ENCODE measurements at regions not wholly inside any gene's neighbourhood (a gene's known extent, or its start where the extent isn't known, plus 50 kb on each side); places are given as distances from the start of the nearest gene placed in this dataset.

DNA sequence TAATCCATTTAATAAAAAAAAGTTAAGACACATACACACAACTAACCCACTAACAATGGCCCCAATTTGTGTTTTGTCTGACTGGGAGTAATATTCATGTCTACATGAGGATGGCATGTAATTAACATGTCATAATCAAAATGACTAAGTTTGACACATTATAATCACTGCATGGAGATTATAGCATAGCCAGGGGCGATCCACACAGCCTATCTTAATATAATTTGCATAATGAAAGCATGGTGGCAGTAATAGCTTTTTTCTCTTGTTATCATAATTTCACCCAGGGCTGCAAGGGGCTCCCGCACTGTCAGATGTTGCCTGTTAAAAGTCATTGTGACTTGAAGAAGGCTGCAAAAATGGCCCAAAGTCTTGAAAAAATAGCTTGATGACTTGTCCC lies 243.7 kb downstream of the SMAD2 start:
- H3K36me3 ChIP-seq (ENCODE audit: low read depth): no peaks in the 10 kb centered on the region
- intact Hi-C loops (cut with micrococcal nuclease; ENCODE audit: unreplicated experiment): no loop called here

DNA sequence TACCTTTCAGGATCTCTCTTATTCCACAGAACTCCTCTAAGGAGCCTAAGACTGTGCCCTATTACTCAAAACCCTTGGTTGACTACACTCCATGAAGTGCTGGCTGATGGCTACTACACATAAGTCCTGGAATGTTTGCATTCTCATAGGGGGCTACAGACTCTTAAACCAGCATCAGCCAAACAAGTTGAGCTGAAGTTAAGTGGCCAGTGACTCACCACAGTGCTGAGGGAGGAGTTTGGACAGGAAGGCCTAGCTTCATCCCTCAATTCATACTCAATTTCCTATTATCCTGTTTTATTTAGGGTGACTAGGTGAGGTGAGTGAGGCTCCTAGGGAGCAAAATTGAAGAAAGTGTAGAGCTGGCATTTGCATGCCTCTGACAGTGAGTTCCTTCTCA lies 246.7 kb downstream of the SMAD2 start:
- no peak overlapping the region for H3K4me2 ChIP-seq
- H2AFZ ChIP-seq: no peak overlapping the region
- no peak for TF ChIP-seq EZH2 (IDR thresholded peaks at IDR 0.05; ENCODE audit: low read depth)
- no peak for TF ChIP-seq CTCF (conservative IDR thresholded peaks at IDR 0.05)
- H3K4me3 ChIP-seq: no peak overlapping the region
- intact Hi-C loops (cut with micrococcal nuclease; ENCODE audit: unreplicated experiment): no loop called here
- peaks cover 30% of the 10 kb centered on the region for H3K27me3 ChIP-seq (ENCODE audit: insufficient read depth, low read depth)
- POLR2A ChIA-PET (ENCODE audit: unreplicated experiment): no interaction called here
- H3K9me2 ChIP-seq (ENCODE audit: insufficient read depth): no peaks in the 10 kb centered on the region
- CTCF ChIA-PET: no interaction called here
- no peak overlapping the region for H3K27ac ChIP-seq
- BruUV-seq (replicated peaks): no TSS peak
- H4K20me1 ChIP-seq (ENCODE audit: insufficient read depth): no peaks in the 10 kb centered on the region
- H3K79me2 ChIP-seq (ENCODE audit: low read depth): no peaks in the 10 kb centered on the region
- H3K9me3 ChIP-seq (ENCODE audit: insufficient read depth, low read depth): no peaks in the 10 kb centered on the region
- no peak for DNase-seq
- no peaks in the 10 kb centered on the region for H3F3A ChIP-seq (ENCODE audit: insufficient read depth, low read depth)
- no peaks in the 10 kb centered on the region for H3K36me3 ChIP-seq (ENCODE audit: low read depth)
- H3K4me1 ChIP-seq (replicated peaks; ENCODE audit: insufficient read depth): no peaks in the 10 kb centered on the region

More for the DNA sequence above, 243.7 kb downstream of the SMAD2 start:
- ChIA-PET POLR2A (ENCODE audit: unreplicated experiment) (no interaction called here), CTCF (no interaction called here)
- Histone ChIP-seq H3K4me2 (no peak overlapping the region), H3K27ac (no peak overlapping the region), H3F3A (ENCODE audit: insufficient read depth, low read depth) (no peaks in the 10 kb centered on the region), H3K4me3 (no peak overlapping the region), H2AFZ (no peak overlapping the region), H4K20me1 (ENCODE audit: insufficient read depth) (no peaks in the 10 kb centered on the region), H3K4me1 (replicated peaks; ENCODE audit: insufficient read depth) (no peaks in the 10 kb centered on the region), H3K27me3 (ENCODE audit: insufficient read depth, low read depth) (peaks cover 36% of the 10 kb centered on the region), H3K9me2 (ENCODE audit: insufficient read depth) (no peaks in the 10 kb centered on the region), H3K9me3 (ENCODE audit: insufficient read depth, low read depth) (no peaks in the 10 kb centered on the region), H3K79me2 (ENCODE audit: low read depth) (no peaks in the 10 kb centered on the region)
- TF ChIP-seq EZH2 (IDR thresholded peaks at IDR 0.05; ENCODE audit: low read depth) (no peak), CTCF (conservative IDR thresholded peaks at IDR 0.05) (no peak)
- DNase-seq: no peak
- no TSS peak for BruUV-seq (replicated peaks)

GRCh38 chr18:47682876-47683275 lies 247.6 kb downstream of the SMAD2 start:
- Histone ChIP-seq H3K4me1 (replicated peaks; ENCODE audit: insufficient read depth) (no peaks in the 10 kb centered on the region), H3K79me2 (ENCODE audit: low read depth) (no peaks in the 10 kb centered on the region), H3K36me3 (ENCODE audit: low read depth) (no peaks in the 10 kb centered on the region), H3K27me3 (ENCODE audit: insufficient read depth, low read depth) (peaks cover 29% of the 10 kb centered on the region), H2AFZ (no peak overlapping the region), H3K9me2 (ENCODE audit: insufficient read depth) (no peaks in the 10 kb centered on the region), H3K4me2 (no peak overlapping the region), H3K27ac (no peak overlapping the region), H4K20me1 (ENCODE audit: insufficient read depth) (no peaks in the 10 kb centered on the region), H3K4me3 (no peak overlapping the region), H3F3A (ENCODE audit: insufficient read depth, low read depth) (no peaks in the 10 kb centered on the region), H3K9me3 (ENCODE audit: insufficient read depth, low read depth) (no peaks in the 10 kb centered on the region)
- CTCF ChIA-PET: no interaction called here
- DNase-seq: no peak
- POLR2A ChIA-PET (ENCODE audit: unreplicated experiment): no interaction called here
- BruUV-seq (replicated peaks): no TSS peak
- no peak for TF ChIP-seq EZH2 (IDR thresholded peaks at IDR 0.05; ENCODE audit: low read depth)
- no peak for TF ChIP-seq CTCF (conservative IDR thresholded peaks at IDR 0.05)
- intact Hi-C loops (cut with micrococcal nuclease; ENCODE audit: unreplicated experiment): no loop called here
